ENCODE measurements at regions not wholly inside any gene's neighbourhood (a gene's known extent, or its start where the extent isn't known, plus 50 kb on each side); places are given as distances from the start of the nearest gene placed in this dataset.

GRCh38 chr12:94078736-94079509 is 69.5 kb upstream of the PLXNC1 start:
- no peak for DNase-seq (ENCODE audit: extremely low read depth, insufficient read length)

GRCh38 chr12:94079566-94080340 is 68.6 kb upstream of the PLXNC1 start:
- no peaks in the 10 kb centered on the region for H3K36me3 ChIP-seq (ENCODE audit: control insufficient read depth, insufficient read depth, low read length)
- no peak for TF ChIP-seq CTCF (IDR thresholded peaks at IDR 0.05; ENCODE audit: insufficient read depth, low read length, poor library complexity, severe bottlenecking)
- H3K27me3 ChIP-seq (replicated peaks; ENCODE audit: control insufficient read depth, insufficient read depth, low read length) = no peaks in the 10 kb centered on the region; the same call in 1 of the 2 replicates
- DNase-seq (ENCODE audit: extremely low read depth, insufficient read length) = no peak
- no peak overlapping the region for H3K4me3 ChIP-seq (replicated peaks; ENCODE audit: low read depth, low read length)

More at GRCh38 chr12:94078736-94079509, 69.5 kb upstream of the PLXNC1 start:
- Histone ChIP-seq H3K4me3 (replicated peaks; ENCODE audit: low read depth, low read length) (no peak overlapping the region), H3K27me3 (replicated peaks; ENCODE audit: control insufficient read depth, insufficient read depth, low read length) (no peaks in the 10 kb centered on the region; the same call in 1 of the 2 replicates), H3K36me3 (ENCODE audit: control insufficient read depth, insufficient read depth, low read length) (no peaks in the 10 kb centered on the region)
- TF ChIP-seq CTCF (IDR thresholded peaks at IDR 0.05; ENCODE audit: insufficient read depth, low read length, poor library complexity, severe bottlenecking) = no peak

GRCh38 chr12:94080341-94081009 is 67.9 kb upstream of the PLXNC1 start:
- Histone ChIP-seq H3K27me3 (replicated peaks; ENCODE audit: control insufficient read depth, insufficient read depth, low read length) (no peaks in the 10 kb centered on the region; the same call in 1 of the 2 replicates), H3K4me3 (replicated peaks; ENCODE audit: low read depth, low read length) (no peak overlapping the region), H3K36me3 (ENCODE audit: control insufficient read depth, insufficient read depth, low read length) (no peaks in the 10 kb centered on the region)
- TF ChIP-seq CTCF (IDR thresholded peaks at IDR 0.05; ENCODE audit: insufficient read depth, low read length, poor library complexity, severe bottlenecking) = no peak
- no peak for DNase-seq (ENCODE audit: extremely low read depth, insufficient read length)

- Histone ChIP-seq H3K36me3 (ENCODE audit: control insufficient read depth, insufficient read depth, low read length) (no peaks in the 10 kb centered on the region), H3K4me3 (replicated peaks; ENCODE audit: low read depth, low read length) (no peak overlapping the region), H3K27me3 (replicated peaks; ENCODE audit: control insufficient read depth, insufficient read depth, low read length) (no peaks in the 10 kb centered on the region; the same call in 1 of the 2 replicates)
- TF ChIP-seq CTCF (IDR thresholded peaks at IDR 0.05; ENCODE audit: insufficient read depth, low read length, poor library complexity, severe bottlenecking) = no peak
- DNase-seq (ENCODE audit: extremely low read depth, insufficient read length) = no peak
Observed at GRCh38 chr12:94082690-94083089, 65.7 kb upstream of the PLXNC1 start.

- no peak for TF ChIP-seq CTCF (IDR thresholded peaks at IDR 0.05; ENCODE audit: insufficient read depth, low read length, poor library complexity, severe bottlenecking)
- Histone ChIP-seq H3K36me3 (ENCODE audit: control insufficient read depth, insufficient read depth, low read length) (no peaks in the 10 kb centered on the region), H3K27me3 (replicated peaks; ENCODE audit: control insufficient read depth, insufficient read depth, low read length) (no peaks in the 10 kb centered on the region), H3K4me3 (replicated peaks; ENCODE audit: low read depth, low read length) (no peak overlapping the region)
- no peak for DNase-seq (ENCODE audit: extremely low read depth, insufficient read length)
Observed at GRCh38 chr12:94089891-94090290, 58.5 kb upstream of the PLXNC1 start.
